Right atrium auricular region (tissue), 2 donors: ENCODE measurements at regions not wholly inside any gene's neighbourhood (a gene's known extent, or its start where the extent isn't known, plus 50 kb on each side); places are given as distances from the start of the nearest gene placed in this dataset.

Source experiments
- DNase-seq: peaks from one replicate; pipeline ENCODE4 v3.0.0-alpha.2; 2019; ENCODE audit warnings: low spot score
- H3K27ac ChIP-seq, 2 donors: fragments of 200-600 bp; sonication (generic); 1 replicate in 1 of 2; 2 replicates in 1 of 2; pipeline ENCODE4 v1.5.1; 2016 to 2019
- H3K27me3 ChIP-seq, 2 donors: fragments of 200-600 bp; sonication (generic); one replicate each; pipeline versions ENCODE4 v1.5.1 to v1.6.0; 2017 to 2019
- H3K36me3 ChIP-seq: fragments of 200-600 bp; sonication (generic); one replicate; pipeline ENCODE4 v1.5.1; 2016
- H3K4me1 ChIP-seq, 2 donors: fragments of 200-600 bp; sonication (generic); one replicate each; pipeline versions ENCODE4 v1.5.1 to v1.6.0; 2017 to 2019
- H3K4me3 ChIP-seq, 2 donors: fragments of 200-600 bp; sonication (generic); 1 replicate in 1 of 2; 2 replicates in 1 of 2; pipeline ENCODE4 v1.5.1; 2017 to 2019; ENCODE audit warnings: mild to moderate bottlenecking in 1 of 2, moderate library complexity in 1 of 2
- H3K9me3 ChIP-seq, 2 donors: fragments of 200-600 bp; sonication (generic); one replicate each; pipeline ENCODE4 v1.5.1; 2019
- CTCF ChIP-seq, 2 donors: fragments of 200-600 bp; sonication (generic); IDR thresholded peaks; one replicate each; pipeline ENCODE4 v1.5.1; 2019; ENCODE audit warnings: antibody characterized with exemption in 2 of 2

DNA sequence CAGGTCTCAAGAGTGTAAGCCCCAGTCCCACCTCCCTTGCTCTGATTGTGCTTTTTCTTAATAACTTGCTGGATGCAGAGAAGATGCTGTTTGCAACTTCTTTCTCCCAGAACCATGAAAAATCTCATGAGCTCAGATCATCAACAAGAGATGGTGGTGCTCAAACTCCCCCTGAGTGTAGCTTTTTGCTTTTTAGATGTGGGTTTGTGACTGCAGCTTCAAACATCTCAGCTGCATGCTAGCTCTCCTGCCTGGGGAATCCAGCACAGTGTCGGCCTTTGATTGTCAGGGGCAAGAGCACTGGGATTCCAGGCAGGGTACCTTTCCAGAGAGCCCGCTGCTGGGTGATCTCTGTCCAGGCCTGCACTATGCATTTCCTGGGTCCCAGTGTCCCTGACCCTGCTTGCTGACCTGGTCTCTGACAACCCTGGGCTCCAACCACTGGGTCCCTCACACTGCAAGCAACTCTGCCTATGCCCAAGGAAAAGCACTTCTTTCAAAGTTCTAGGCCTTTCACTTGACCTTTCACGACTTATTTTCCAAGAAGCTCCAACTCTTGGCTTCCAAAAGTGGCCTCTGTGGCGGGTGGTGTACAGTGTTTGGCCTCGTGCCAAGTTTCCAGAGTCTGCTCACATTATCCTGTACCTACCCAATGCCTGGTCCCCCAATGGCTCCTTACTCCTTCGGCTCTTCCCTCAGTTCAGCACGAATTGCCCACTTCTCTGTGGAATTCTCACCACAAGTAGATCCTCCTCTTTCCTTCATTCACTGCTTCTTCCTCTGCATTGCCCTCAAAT is 69.7 kb upstream of the LY86 start:
- Histone ChIP-seq H3K27ac (no peak overlapping the region), H3K36me3 (no peaks in the 10 kb centered on the region), H3K27me3 (no peaks in the 10 kb centered on the region), H3K4me1 (no peaks in the 10 kb centered on the region), H3K9me3 (no peaks in the 10 kb centered on the region), H3K4me3 (no peak overlapping the region)
- DNase-seq: no peak
- TF ChIP-seq CTCF (IDR thresholded peaks at IDR 0.05): no peak

DNA sequence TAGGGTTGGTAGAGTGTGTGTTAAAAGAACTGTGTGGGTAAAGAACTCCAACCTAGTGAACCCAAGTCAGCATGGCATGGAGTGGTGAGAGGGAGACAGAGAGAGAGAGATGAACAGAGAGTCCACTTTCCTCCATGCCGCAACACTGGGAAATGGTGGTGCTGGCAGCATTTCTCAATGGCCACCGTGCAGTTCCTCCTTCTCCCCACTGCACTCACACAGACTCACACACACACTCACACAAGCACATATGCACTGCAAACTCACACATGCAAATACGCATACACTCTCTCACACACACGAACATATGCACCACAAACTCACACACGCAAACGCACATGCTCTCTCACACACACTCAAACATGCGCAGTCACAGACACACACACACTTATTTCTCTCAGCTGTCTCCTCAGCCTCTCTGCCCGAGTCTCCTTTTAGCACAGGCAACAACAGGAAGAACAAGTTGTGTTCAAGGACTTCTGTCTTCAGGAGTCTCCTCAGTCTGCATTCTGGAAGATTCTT is 66.5 kb upstream of the LY86 start:
- Histone ChIP-seq H3K27ac (no peak overlapping the region), H3K27me3 (no peaks in the 10 kb centered on the region), H3K4me1 (no peaks in the 10 kb centered on the region), H3K4me3 (no peak overlapping the region), H3K36me3 (no peaks in the 10 kb centered on the region), H3K9me3 (no peaks in the 10 kb centered on the region)
- no peak for TF ChIP-seq CTCF (IDR thresholded peaks at IDR 0.05)
- no peak for DNase-seq

DNA sequence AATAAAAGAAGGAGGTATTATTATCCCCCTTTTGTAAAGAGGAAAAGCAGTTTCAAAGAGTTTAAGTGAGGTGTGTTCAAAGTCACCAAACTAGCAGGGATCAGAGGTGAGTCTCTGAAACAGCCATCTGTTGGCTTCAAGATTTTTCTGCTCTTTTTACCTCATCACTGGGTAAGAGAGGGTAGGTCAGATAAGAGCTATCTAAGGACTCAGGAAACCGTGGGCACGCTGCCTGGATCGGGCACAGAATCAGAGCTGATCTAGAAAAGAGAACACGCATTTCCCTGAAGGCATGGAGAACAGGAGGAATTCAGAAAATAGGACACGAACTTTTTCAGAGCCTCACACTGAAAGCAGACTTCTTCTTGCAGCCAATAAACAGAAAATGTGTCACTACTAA is 65.8 kb upstream of the LY86 start:
- Histone ChIP-seq H3K4me1 (no peaks in the 10 kb centered on the region), H3K27me3 (no peaks in the 10 kb centered on the region), H3K27ac (no peak overlapping the region), H3K9me3 (no peaks in the 10 kb centered on the region), H3K36me3 (no peaks in the 10 kb centered on the region), H3K4me3 (no peak overlapping the region)
- no peak for DNase-seq
- no peak for TF ChIP-seq CTCF (IDR thresholded peaks at IDR 0.05)

DNA sequence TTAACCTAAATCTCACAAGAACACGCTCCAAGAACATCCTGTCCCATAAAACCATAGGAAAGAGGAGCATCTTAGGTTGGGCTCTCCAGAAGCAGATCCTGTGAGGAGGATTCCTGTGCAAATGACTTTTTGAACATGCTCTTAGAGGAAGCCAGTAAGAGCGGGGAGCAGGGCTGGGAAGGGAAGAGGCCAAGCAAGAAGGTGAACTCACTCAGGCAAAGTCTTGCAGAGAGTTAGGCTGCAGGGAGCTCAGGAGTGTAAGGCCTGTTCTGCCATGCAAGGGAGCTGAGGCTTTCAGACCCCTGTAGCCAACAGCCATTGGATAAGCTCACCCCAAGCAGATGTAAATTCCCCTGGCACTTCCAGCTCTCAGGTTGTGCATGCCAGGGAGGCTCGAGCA is 63.6 kb upstream of the LY86 start:
- Histone ChIP-seq H3K27me3 (no peaks in the 10 kb centered on the region), H3K27ac (no peak overlapping the region), H3K4me3 (no peak overlapping the region), H3K9me3 (no peaks in the 10 kb centered on the region), H3K36me3 (no peaks in the 10 kb centered on the region), H3K4me1 (no peaks in the 10 kb centered on the region)
- TF ChIP-seq CTCF (IDR thresholded peaks at IDR 0.05): no peak
- no peak for DNase-seq

GRCh38 chr6:6525933-6526332 is 62.6 kb upstream of the LY86 start:
- Histone ChIP-seq H3K27ac (no peak overlapping the region), H3K36me3 (no peaks in the 10 kb centered on the region), H3K9me3 (no peaks in the 10 kb centered on the region), H3K4me3 (no peak overlapping the region), H3K27me3 (no peaks in the 10 kb centered on the region), H3K4me1 (no peaks in the 10 kb centered on the region)
- no peak for TF ChIP-seq CTCF (IDR thresholded peaks at IDR 0.05)
- DNase-seq: no peak

DNA sequence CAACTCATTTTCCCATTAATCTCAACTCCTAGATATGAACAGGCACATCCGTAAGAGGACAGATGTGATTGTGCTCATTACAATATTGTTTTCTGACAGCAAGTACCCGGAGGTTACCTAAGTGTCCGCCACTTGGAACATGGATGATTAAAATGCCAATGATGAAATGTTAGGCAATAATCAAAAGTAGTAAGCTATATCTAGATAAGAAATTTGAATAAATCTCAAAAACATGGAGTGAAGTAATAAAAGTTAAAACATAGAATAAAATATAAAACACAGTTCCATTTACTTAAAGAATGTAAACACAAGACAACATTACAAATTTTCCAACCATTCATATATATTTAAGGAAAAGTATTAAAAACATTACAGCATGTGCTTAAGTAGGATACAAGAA is 59.2 kb upstream of the LY86 start:
- Histone ChIP-seq H3K4me1 (no peaks in the 10 kb centered on the region), H3K27ac (no peak overlapping the region), H3K9me3 (no peaks in the 10 kb centered on the region), H3K27me3 (no peaks in the 10 kb centered on the region), H3K36me3 (no peaks in the 10 kb centered on the region), H3K4me3 (no peak overlapping the region)
- DNase-seq: no peak
- no peak for TF ChIP-seq CTCF (IDR thresholded peaks at IDR 0.05)
